NCI-H460 (cell line): ENCODE measurements at regions not wholly inside any gene's neighbourhood (a gene's known extent, or its start where the extent isn't known, plus 50 kb on each side); places are given as distances from the start of the nearest gene placed in this dataset.

Source experiments
- DNase-seq: peaks from one replicate; pipeline ENCODE4 v3.0.0-alpha.2; 2016; ENCODE audit warnings: low read depth; ENCODE audit errors: extremely low read depth

DNA sequence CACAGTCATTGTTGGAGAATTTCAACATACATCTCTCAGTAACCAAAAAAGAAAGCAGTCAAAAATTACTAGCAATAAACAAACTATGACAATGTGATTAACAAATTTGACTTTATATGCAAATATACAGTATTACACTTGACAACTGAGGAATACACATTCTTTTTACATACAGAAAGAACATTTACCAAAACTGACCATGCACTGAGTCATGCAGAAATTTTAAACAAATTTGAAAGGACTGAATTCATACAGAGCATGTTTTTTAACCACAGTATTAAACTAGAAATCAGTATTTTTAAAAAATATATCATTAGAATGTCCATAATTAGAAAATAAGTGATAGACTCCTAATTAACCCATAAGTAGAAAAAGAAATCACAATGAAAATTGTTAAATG lies 420.1 kb downstream of the TBC1D4 start:
- no peak for DNase-seq

DNA sequence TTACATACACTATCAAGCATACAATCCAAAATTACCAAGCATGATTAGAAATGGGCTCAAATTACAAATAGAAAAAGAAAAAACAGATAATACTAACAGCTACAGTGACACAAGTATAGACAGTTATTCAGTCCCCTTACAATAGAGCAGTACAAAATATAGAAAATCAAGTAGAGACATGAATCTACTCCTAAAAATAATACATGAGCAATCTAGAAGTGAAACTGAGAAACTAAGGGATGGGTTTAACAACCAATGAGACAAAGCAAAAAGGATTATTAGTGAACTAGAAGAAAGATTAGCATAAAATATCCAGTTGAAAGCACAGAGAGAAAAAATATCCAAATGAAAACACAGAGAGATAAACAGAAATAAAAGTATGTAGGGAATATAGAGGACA lies 426.7 kb downstream of the TBC1D4 start:
- no peak for DNase-seq

DNA sequence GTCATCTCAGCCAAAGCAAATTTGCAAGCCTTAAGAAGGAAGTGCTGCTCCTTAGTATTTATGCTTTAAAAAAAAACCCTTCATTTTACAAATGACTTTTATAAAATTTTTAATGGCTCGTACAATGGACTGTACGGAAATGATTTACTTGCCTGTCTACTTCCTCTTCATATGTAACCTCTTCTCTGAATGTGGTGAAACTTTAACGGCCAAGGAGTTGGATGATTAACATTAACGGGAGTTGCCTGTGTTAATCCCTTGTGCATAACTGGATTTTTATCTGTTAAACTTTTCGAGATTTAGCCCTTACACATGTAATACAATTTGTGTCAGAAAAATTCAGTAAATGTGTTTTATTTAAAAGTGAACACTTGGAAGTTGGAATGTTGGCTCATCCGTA lies 429.4 kb downstream of the TBC1D4 start:
- DNase-seq = no peak

DNA sequence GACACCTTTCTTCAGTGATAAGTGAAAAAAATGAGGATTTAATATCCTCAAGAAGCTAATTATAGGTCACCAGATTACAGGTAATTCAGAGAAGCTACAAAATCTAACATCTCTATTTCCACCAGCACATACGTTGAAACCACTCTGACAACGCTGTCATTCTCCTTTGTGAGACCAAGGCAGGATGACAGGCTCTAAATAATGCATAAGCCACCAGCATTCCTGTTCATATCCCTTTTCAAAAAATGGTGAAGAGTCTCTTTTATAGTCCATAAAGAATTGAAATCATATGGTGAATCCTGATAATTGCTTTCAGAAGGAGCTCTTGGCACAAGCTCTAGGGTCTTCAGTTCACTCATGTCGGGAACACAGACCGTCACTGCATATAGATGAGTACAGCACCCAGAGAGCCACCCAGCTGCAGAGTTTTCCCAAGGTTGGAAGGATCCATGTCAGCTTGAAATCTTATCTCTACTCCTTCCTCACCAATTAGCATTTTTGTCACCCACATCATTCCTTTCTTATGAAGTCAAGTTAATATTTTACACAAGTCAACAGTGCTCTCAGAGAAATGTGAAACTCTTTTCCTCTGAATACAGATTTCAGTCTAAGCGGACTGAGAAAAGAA lies 431.4 kb downstream of the TBC1D4 start:
- no peak for DNase-seq

DNA sequence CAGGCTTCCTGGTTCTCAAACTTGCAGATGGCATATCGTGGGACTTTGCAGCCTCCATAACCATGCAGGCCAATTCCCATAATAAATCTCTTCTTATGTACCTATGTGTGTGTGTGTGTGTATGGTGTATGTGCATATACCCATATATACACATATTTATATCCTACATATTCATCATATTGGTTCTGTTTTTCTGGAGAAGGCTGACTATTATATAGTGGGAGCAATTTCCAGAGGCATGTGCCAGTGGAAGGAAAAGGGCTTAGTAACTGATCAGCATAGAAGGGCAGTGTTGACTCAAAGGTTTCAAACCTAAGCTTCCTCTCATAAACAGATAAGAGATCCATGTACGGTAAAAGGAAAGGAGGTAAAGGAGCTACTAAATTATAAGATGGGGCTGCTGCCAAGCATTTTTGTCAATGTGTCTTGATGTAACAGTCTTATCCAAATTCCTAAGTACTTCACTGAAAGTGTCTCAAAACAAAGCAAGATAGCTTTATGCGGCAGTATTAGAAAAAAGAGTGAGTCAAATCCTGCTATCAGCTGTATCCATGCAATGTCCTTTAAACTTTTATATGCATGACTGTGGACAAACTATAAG lies 432.1 kb downstream of the TBC1D4 start:
- DNase-seq = no peak

DNA sequence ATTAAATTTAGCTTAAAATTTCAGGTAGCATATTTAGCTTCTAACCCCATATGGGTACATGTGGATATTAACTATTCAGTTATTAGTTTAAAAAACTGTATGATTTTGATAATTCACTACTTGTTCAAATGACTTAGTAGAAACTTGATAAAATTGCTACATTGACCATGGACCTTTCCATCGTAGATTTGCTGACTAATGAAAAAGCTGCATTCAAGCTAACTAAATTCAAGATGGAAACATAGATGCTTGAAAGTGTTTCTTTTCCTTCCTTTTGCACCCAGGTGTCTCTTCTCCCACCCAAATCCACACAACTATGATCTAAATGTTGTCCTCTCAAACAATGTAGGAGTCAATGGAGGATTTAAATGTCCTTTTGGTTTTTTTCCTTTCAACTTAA lies 439.2 kb downstream of the TBC1D4 start:
- DNase-seq = no peak

DNA sequence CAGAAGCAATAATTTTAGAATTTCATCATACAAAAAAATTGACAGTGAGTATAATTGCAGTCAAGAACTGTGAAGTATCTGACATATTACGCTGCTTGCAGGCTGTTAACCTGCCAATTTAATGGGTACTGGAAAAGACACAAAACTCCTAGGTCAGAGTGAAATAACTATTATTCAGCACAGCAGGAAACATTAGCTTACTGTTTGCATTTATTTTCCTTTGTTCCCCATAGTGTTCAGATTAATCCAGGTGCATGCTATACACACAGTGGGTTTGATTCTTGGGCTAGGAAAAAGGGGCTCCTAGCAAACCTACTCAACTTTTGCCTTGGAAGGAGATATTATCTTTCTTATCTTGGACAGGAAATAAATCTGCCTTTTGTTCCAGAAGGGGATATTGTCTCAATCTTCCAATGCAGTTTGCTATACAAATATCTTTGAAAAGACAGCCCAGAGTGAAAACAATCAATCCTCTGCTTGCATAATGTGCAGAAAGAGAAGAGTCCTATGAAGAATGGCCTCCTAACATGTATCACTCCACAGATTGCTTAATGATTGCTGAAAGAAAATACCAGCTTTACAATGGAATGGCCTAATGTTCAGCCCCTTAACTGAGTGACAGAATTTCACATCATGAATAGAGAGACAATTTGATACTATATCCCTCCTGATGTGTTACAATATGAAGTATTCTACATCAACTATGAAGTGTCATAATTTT lies 443.4 kb downstream of the TBC1D4 start:
- DNase-seq = no peak

DNA sequence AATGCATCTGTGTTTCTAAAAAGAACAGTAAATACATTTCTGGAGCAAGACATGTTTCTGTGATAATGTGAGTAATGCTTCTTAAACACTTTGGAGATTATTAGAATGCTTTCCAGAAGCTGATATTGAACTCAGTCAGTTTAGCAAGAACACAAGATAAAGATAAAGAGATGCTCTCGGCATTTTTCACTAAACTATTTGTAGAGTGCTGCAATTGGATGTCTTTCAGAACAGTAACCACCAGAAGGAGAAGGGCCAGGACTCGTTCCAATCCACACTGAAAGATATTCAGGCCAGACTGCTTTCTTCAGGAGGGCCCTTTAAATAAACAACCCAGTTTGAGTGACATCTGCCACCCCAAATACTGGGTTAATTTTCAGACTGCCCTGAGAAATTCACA lies 456.0 kb downstream of the TBC1D4 start:
- no peak for DNase-seq

DNA sequence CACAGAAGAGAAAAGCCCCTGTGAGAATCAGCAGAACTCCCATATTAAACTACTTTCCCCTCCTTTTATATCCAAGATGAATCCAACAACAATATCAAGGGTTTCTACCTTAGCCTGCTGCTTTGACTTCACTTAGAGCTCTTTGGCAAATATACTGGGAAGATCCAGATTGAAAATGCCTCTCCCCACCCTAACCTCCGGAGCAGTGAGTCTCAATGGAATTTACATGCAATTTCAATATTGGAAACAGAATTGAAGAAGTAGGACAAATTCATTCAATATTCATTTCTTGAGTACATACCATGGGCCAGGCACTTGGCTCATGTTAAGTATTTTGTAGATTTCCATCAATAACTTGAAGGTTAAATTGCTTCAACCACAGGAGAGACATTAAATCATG lies 457.4 kb downstream of the TBC1D4 start:
- no peak for DNase-seq

DNA sequence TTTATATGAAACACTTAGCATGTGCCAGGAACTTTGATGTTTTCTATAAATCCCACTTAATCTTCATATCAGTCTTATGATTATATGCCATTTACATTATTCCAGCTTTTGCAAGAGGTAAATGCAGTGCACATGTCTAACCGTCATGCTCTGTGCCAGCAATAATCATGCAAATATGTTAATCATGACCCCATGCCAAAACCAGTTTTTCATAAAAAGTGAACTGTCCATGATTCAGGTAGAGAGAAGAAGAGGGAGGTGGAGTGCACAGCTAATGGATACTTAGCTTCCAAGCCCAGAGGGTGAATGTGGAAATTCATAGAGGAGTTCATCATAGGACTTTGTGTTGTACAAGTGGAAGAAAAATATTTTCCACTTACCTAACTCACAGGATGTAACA lies 458.4 kb downstream of the TBC1D4 start:
- no peak for DNase-seq

DNA sequence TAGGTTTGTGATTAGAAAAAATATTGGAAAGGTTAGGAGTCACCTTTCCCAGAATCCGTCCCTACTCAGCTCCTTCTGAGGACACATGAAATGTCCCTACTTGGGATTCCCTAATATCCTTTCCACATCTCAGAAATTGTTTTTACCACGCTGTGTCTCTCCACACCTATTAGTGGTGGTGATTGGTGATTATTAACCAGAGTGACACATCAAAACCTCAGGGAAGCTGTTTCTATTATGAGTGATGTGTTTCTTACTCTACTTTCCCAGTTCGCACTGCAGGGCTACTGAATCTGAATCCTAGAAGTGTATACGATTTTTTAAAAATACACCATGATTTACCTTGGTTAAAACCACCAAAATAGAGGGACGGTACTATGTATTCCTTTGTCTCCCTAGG lies 460.8 kb downstream of the TBC1D4 start:
- no peak for DNase-seq

DNA sequence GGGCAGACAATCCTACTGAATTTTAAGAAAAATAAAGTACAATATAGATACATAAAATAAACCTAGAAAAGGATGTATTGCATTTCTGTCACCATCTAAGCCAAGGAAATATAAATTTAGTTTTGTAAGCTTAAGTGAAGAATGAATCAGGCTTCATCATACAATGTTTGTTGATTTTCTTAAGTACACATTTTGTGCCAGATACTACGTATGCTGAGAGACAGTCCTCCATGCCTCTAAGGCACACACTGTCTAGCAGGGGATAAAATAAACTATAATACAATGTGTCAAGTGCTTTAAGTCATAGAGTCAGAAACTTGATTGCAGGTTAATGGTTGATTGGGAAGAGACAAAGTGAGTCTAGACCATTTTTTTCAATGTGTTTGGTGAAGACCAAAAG lies 465.7 kb downstream of the TBC1D4 start:
- no peak for DNase-seq

DNA sequence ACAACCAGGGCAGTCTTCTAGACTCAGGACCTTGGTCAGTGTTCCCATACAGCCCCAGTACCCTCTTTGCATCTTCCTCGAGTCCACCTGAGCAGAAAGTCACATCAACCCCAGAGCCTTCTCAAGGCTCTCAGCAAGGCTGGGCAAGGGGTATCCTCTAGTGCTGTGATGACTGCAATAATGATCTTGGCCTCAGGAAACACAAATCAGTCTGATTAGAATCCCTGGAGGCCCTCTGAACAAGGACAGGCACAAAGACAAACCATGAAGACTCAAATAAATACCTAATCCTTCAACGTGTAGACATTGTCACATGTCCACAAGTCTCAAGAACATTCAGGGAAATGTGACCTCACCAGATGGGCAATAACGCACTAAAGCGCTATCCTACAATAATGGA lies 468.2 kb downstream of the TBC1D4 start:
- no peak for DNase-seq

DNA sequence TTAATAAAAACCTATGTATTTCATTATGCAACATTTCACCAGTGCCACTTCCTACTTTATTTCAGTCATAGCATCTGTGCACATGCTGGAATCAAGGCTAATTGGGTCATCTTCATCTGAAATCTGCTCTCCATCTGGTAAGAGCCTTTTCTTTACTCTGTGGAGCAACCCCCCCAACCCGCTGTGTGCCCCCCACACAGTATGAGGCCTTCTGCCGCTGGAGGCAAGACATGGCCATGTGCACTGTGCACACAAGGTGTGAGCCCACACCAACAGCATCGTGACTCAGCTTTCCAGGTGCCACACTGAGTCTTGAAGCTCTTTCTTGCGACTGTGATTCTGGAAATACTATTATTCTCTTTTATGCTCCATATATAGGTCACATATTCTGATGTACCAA lies 471.0 kb downstream of the TBC1D4 start:
- DNase-seq = no peak

DNA sequence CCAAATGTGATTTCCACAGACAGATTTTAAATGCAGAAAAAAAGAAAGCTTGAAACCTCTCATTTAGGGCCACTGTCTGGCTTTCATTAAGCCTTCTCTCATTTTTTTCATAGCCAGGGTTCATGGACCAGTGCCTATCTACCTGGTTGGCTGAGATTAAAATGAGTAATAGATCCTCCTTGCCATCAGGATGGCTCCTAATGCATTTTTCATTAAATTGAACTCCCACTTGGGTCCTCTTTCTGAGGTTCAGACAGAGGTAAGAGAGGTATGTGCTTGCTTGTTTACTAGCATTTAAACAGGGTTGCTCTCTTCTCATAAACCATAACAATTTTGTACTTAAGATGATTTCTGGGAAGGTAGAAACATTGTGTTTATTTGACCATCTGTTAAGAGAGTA lies 473.0 kb downstream of the TBC1D4 start:
- DNase-seq = no peak

DNA sequence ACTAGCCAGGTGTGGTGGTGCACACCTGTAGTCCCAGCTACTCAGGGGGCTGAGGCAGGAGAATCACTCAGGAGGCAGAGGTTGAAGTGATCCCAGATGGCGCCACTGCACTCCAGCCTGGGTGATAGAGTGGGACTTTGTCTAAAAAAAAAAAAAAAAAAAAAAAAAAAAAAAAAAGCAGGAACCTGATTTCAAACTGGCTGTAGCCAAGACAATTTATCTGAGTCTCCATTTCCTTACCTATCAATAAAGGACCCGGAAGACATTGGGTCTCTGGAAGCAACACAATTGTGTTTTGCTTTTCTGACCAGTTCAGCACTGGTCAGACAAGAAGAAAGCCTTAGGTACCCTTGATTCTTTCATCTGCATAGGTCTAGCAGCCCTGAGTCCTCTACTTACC lies 491.0 kb downstream of the TBC1D4 start:
- DNase-seq = no peak

DNA sequence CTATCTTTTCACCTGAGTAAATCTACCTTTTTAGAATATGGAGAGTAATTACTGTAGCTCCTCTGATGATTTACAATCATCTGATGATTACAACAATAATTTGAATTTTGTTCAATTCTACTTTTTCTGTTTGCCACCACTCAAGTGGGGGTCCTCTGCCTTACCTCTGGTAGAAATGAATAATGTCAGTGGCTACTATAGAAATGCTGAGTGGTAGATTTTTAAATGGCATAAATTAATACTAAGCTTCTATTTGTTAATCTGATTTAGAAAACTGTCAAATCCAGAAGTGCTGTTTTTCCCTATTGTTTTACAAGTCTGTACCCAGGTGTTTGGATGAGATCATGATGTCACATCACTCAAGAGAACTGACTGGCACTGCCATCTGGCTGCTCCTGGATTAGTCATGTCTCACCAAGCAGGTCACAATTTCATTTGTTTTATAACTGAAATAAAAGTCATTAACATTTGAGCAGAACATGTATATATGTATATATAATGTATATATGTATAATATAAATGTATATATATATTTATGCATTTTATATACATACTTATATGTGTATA lies 494.8 kb downstream of the TBC1D4 start:
- no peak for DNase-seq

DNA sequence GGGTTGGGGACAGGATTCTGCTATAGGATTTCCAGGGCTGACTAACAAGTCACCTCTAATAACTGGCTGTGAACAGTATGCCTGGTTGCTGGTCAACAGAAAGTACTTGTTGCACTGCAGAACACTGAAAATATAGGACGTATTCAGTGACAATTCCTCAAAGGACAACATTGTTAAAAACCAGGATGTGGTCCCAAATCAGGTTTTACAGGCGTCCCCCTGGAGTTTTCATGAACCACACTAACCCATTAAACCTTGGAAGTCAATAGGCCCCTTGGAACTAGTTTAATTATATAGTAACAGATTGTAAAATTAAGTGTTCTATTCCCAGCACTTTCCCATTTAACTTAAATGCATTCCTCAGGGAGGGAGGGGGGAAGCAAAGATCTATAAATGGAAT lies 495.4 kb downstream of the TBC1D4 start:
- no peak for DNase-seq

DNA sequence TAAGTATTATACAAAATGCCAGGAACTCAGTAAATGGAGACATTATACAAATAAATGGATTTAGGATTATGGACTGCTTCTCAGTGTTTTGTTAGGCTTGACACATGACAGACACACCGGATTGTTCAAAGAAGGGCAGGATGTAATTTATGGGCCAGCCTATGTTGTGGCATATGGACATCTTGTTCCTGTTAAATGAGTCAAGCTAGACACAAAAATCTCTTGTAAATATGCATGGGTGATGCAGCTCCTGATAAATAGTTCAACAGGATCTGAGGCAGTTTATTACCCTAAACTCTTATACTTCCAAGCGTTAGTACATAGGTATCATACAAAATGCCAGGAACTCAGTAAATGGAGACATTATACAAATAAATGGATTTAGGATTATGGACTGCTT lies 502.3 kb downstream of the TBC1D4 start:
- DNase-seq = no peak

DNA sequence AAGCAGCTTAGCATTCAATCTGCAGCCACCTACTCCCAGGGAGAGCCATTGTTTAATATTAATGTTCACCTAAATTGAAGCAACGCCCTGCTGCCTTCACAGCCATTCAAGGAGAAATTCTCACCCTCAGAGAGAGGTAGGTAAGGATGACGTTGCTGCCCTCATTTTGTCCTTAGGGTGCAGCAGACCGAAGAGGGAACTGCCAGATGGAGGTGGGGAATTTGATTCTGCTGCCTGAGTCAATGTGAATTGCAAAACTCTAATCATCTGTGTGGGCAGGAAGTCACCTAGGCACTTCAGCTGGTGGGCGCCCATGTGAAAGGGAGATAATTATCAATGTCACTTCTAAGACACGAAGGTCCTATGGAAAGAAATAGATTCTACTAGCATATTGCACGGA lies 503.4 kb downstream of the TBC1D4 start:
- DNase-seq = no peak

DNA sequence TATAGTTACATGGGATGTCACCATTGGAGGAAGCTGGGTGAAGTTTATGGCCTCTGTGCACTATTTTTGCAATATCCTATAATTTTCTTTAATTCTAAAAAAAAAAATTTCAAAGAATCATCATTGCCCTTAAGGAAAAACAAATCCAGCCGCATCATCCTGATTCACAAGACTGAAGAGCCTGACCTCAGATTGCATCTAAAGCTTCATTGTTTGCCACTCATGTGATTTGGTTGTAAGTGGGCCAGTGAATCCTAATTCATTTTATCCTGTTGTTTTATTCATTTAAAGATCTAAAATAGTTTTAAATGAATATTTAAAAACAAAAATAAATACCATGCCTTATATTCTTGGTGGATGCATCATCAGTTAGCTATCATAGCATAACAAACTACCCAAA lies 504.5 kb downstream of the TBC1D4 start:
- DNase-seq = no peak

DNA sequence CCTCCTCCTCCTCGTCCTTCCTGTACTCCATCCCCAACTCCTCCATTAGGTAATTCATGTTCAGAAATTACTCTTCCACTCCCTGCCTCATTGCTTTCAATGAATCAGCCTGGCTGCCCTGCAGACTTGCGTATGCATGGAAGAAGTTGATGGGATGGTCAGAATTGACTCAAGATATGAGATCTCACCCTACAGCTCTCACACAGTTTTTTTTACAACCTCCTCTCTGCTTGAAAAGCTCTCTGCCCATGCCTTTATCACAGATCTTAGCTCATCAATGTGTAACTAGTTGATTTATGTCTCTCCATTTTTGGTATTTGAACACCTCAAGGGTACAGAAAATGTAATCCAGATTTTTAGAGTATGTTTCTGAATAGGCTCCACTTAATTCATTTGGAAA lies 506.9 kb downstream of the TBC1D4 start:
- no peak for DNase-seq
